MM.1S (cell line): ENCODE measurements at regions not wholly inside any gene's neighbourhood (a gene's known extent, or its start where the extent isn't known, plus 50 kb on each side); places are given as distances from the start of the nearest gene placed in this dataset.

Source experiments
- DNase-seq: peaks from one replicate; pipeline ENCODE4 v3.0.0-alpha.2; 2015
- H2AFZ ChIP-seq: fragments of 300-600 bp; sonication (generic); 2 replicates; pipeline ENCODE4 v1.6.0; 2016; ENCODE audit warnings: antibody characterized with exemption, low read length
- H3F3A ChIP-seq: fragments of 300-600 bp; sonication (generic); 2 replicates; pipeline ENCODE4 v1.6.1; 2016; ENCODE audit warnings: mild to moderate bottlenecking, antibody characterized with exemption, low read length, moderate library complexity, mixed read lengths; ENCODE audit not compliant: insufficient read depth
- H3K27ac ChIP-seq: fragments of 300-600 bp; sonication (generic); 2 replicates; pipeline ENCODE4 v1.5.1; 2016; ENCODE audit warnings: mild to moderate bottlenecking, low read length
- H3K27me3 ChIP-seq: fragments of 300-600 bp; sonication (generic); replicated peaks from 2 replicates; pipeline ENCODE4 v1.6.0; 2016; ENCODE audit warnings: low read length; ENCODE audit not compliant: insufficient read depth
- H3K36me3 ChIP-seq: fragments of 300-600 bp; sonication (generic); replicated peaks from 2 replicates; pipeline ENCODE4 v1.6.1; 2016; ENCODE audit warnings: mild to moderate bottlenecking, low read length, mixed read lengths; ENCODE audit not compliant: insufficient read depth
- H3K4me1 ChIP-seq: fragments of 300-600 bp; sonication (generic); 2 replicates; pipeline ENCODE4 v1.6.1; 2016; ENCODE audit warnings: low read length, mixed read lengths
- H3K4me2 ChIP-seq: fragments of 300-600 bp; sonication (generic); 2 replicates; pipeline ENCODE4 v1.6.0; 2016; ENCODE audit warnings: low read depth, low read length
- H3K4me3 ChIP-seq: fragments of 300-600 bp; sonication (generic); 2 replicates; pipeline ENCODE4 v1.5.1; 2016; ENCODE audit warnings: low read length, mixed read lengths
- H3K79me2 ChIP-seq: fragments of 300-600 bp; sonication (generic); 2 replicates; pipeline ENCODE4 v1.6.1; 2016; ENCODE audit warnings: mixed run types, low read length, mixed read lengths
- H3K9ac ChIP-seq: fragments of 300-600 bp; sonication (generic); 2 replicates; pipeline ENCODE4 v1.6.1; 2016; ENCODE audit warnings: low read length, mixed read lengths
- H3K9me2 ChIP-seq: fragments of 300-600 bp; sonication (generic); replicated peaks from 2 replicates; pipeline ENCODE4 v1.6.1; 2016; ENCODE audit warnings: mild to moderate bottlenecking, low read length, mixed read lengths; ENCODE audit not compliant: insufficient read depth
- H3K9me3 ChIP-seq: fragments of 300-600 bp; sonication (generic); replicated peaks from 2 replicates; pipeline ENCODE4 v1.6.1; 2016; ENCODE audit warnings: mild to moderate bottlenecking, low read length, mixed read lengths; ENCODE audit not compliant: insufficient read depth
- H4K20me1 ChIP-seq: fragments of 300-600 bp; sonication (generic); 2 replicates; pipeline ENCODE4 v1.6.1; 2016; ENCODE audit warnings: mild to moderate bottlenecking, low read length, moderate library complexity, mixed read lengths; ENCODE audit not compliant: insufficient read depth
- EZH2 ChIP-seq: fragments of 300-600 bp; sonication (generic); optimal IDR thresholded peaks from 2 replicates; pipeline ENCODE3; 2017; ENCODE audit warnings: low read depth, mild to moderate bottlenecking, antibody characterized with exemption, low read length, mixed read lengths
- EZH2phosphoT487 ChIP-seq: fragments of 300-600 bp; sonication (generic); IDR thresholded peaks from 2 replicates; pipeline ENCODE4 v1.6.1; 2018; ENCODE audit warnings: antibody characterized with exemption, low read length
- TF ChIP-seq, protein P1 (sequence below): fragments of 300-600 bp; sonication (generic); IDR thresholded peaks from 2 replicates; pipeline ENCODE4 v1.5.1; 2016; ENCODE audit warnings: antibody characterized with exemption, low read length, mixed read lengths

DNA sequence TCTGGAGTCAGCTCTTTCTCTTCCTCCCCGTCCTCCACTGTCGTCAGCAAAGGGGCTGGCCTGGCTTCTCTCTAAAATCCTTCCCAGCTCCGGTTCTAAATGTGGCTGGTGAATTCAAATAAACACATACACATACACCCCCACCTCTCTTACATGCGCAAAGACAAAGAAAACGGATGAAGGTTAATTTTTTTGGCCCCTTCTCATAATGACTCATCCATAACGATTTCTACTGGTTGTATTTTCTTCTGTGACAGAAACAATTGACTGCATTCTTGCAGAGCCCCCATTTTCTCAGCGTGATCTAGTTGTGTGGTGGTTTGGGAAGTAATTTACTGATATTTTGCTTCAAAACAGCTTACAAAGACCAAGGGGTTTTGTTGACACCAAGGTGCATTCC is 130.0 kb upstream of the NTM start:
- Histone ChIP-seq H3K9ac (no peak overlapping the region), H4K20me1 (no peaks in the 10 kb centered on the region), H3K36me3 (no peaks in the 10 kb centered on the region)

DNA sequence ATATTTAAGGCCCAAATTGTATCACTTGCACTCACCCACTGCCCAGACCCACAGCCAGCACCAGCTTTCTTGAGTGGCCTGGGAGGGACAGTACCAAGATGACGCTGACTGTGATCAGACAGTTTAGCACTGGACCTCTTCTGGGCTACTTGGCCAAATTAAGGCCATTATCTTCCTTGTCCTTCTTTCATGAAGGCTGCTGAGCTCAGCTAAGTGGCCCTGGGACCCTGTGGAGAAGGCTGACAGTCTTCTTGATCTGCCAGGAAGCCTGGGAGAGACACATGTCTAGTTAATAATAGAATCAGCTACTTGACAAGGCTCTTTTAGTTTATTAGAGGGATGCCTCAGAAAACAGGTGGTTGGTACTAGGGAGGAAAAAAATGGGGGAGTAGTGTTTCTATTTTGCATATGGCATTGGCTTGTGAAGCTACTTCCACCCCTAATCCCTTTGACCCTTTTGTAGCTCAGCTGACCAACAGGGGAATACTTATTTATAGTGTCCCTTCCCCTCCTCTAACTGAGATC is 127.9 kb upstream of the NTM start:
- H3K9ac ChIP-seq, result no peak overlapping the region
- TF ChIP-seq, protein P1, sequence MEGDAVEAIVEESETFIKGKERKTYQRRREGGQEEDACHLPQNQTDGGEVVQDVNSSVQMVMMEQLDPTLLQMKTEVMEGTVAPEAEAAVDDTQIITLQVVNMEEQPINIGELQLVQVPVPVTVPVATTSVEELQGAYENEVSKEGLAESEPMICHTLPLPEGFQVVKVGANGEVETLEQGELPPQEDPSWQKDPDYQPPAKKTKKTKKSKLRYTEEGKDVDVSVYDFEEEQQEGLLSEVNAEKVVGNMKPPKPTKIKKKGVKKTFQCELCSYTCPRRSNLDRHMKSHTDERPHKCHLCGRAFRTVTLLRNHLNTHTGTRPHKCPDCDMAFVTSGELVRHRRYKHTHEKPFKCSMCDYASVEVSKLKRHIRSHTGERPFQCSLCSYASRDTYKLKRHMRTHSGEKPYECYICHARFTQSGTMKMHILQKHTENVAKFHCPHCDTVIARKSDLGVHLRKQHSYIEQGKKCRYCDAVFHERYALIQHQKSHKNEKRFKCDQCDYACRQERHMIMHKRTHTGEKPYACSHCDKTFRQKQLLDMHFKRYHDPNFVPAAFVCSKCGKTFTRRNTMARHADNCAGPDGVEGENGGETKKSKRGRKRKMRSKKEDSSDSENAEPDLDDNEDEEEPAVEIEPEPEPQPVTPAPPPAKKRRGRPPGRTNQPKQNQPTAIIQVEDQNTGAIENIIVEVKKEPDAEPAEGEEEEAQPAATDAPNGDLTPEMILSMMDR, result no peak
- no peak for TF ChIP-seq EZH2
- no peak for TF ChIP-seq EZH2phosphoT487
- H3K9me3 ChIP-seq, result no peaks in the 10 kb centered on the region
- H3K36me3 ChIP-seq, result no peaks in the 10 kb centered on the region
- H3K27ac ChIP-seq, result no peak overlapping the region
- no peak overlapping the region for H3K4me2 ChIP-seq
- DNase-seq, result no peak
- no peak overlapping the region for H3K4me3 ChIP-seq
- H2AFZ ChIP-seq, result no peak overlapping the region
- no peaks in the 10 kb centered on the region for H3K9me2 ChIP-seq
- H3F3A ChIP-seq, result no peaks in the 10 kb centered on the region
- no peaks in the 10 kb centered on the region for H3K79me2 ChIP-seq
- no peaks in the 10 kb centered on the region for H3K27me3 ChIP-seq
- no peaks in the 10 kb centered on the region for H3K4me1 ChIP-seq
- H4K20me1 ChIP-seq, result no peaks in the 10 kb centered on the region

More for the DNA sequence above, 130.0 kb upstream of the NTM start:
- no peak overlapping the region for H2AFZ ChIP-seq
- H3F3A ChIP-seq, result no peaks in the 10 kb centered on the region
- no peaks in the 10 kb centered on the region for H3K9me2 ChIP-seq
- H3K79me2 ChIP-seq, result no peaks in the 10 kb centered on the region
- TF ChIP-seq EZH2, result no peak
- TF ChIP-seq, protein P1, result no peak
- no peak for TF ChIP-seq EZH2phosphoT487
- H3K9me3 ChIP-seq, result no peaks in the 10 kb centered on the region
- no peak overlapping the region for H3K4me3 ChIP-seq
- DNase-seq, result no peak
- no peaks in the 10 kb centered on the region for H3K4me1 ChIP-seq
- H3K4me2 ChIP-seq, result no peak overlapping the region
- no peak overlapping the region for H3K27ac ChIP-seq
- no peaks in the 10 kb centered on the region for H3K27me3 ChIP-seq

DNA sequence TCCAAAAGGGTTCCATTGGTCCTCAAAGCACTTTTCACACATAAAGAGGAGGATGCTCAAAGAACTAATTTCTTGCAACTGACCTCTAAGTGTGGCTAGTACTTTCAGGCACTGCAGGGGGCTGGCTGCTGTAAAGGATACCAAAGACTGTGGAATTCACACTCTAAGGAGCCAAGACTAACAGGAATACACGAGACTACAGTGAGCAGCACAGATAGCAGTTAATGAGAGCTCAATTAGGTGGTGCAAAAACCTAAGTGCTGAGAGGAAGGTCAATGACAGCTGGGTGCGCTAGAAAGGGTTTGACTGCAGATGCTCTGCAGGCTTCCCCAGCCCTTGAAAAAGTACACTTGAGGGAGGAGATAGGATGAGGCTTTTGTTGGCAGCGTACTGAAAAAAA is 124.3 kb upstream of the NTM start:
- Histone ChIP-seq H3K9ac (no peak overlapping the region), H3K9me2 (no peaks in the 10 kb centered on the region), H4K20me1 (no peaks in the 10 kb centered on the region), H3K27me3 (no peaks in the 10 kb centered on the region), H3K36me3 (no peaks in the 10 kb centered on the region), H2AFZ (no peak overlapping the region), H3K27ac (no peak overlapping the region), H3K9me3 (no peaks in the 10 kb centered on the region), H3F3A (no peaks in the 10 kb centered on the region), H3K4me1 (no peaks in the 10 kb centered on the region), H3K4me2 (no peak overlapping the region), H3K79me2 (no peaks in the 10 kb centered on the region), H3K4me3 (no peak overlapping the region)
- no peak for DNase-seq
- TF ChIP-seq, protein P1, result no peak
- TF ChIP-seq EZH2, result no peak
- TF ChIP-seq EZH2phosphoT487, result no peak
